ENCODE measurements at regions not wholly inside any gene's neighbourhood (a gene's known extent, or its start where the extent isn't known, plus 50 kb on each side); places are given as distances from the start of the nearest gene placed in this dataset.

DNA sequence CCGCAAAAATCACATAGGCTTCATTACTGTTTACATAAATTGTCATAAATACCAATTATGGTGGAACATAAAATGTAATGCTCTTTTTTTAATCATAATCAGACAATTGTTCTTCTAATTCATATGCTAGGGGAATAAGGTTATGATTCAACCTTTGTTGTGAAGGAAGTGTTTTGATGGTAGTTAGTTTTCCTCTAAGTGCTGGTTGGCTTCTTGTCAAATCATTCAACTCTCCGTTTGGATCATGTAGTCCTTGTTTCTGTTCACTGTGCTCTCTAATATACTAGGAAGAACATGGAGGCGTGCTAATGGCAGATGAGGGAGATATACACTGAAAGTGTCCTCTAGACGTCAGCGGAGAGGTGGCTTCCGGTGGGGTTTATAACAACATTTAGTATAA is 1938.0 kb upstream of the PIK3C3 start:
- TF ChIP-seq POLR2AphosphoS5 (IDR thresholded peaks at IDR 0.05) = no peak
- no peak for TF ChIP-seq POLR2A (IDR thresholded peaks at IDR 0.05)
- no peak for TF ChIP-seq EP300 (IDR thresholded peaks at IDR 0.05)
- TF ChIP-seq, protein P1, sequence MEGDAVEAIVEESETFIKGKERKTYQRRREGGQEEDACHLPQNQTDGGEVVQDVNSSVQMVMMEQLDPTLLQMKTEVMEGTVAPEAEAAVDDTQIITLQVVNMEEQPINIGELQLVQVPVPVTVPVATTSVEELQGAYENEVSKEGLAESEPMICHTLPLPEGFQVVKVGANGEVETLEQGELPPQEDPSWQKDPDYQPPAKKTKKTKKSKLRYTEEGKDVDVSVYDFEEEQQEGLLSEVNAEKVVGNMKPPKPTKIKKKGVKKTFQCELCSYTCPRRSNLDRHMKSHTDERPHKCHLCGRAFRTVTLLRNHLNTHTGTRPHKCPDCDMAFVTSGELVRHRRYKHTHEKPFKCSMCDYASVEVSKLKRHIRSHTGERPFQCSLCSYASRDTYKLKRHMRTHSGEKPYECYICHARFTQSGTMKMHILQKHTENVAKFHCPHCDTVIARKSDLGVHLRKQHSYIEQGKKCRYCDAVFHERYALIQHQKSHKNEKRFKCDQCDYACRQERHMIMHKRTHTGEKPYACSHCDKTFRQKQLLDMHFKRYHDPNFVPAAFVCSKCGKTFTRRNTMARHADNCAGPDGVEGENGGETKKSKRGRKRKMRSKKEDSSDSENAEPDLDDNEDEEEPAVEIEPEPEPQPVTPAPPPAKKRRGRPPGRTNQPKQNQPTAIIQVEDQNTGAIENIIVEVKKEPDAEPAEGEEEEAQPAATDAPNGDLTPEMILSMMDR (IDR thresholded peaks at IDR 0.05) = no peak
- H3K36me3 ChIP-seq = no peaks in the 10 kb centered on the region
- ATAC-seq (ENCODE audit: low FRiP score in 2 of 2) (no peak), DNase-seq (no peak)
- WGBS, 2 donors = 85 to 88% methylated on average over 6 of the region's 6 CpGs
- H3K4me1 ChIP-seq = no peaks in the 10 kb centered on the region
- no peak overlapping the region for H3K27ac ChIP-seq
- no peak overlapping the region for H3K4me3 ChIP-seq
- H3K9me3 ChIP-seq = no peaks in the 10 kb centered on the region
- H3K27me3 ChIP-seq = no peaks in the 10 kb centered on the region

DNA sequence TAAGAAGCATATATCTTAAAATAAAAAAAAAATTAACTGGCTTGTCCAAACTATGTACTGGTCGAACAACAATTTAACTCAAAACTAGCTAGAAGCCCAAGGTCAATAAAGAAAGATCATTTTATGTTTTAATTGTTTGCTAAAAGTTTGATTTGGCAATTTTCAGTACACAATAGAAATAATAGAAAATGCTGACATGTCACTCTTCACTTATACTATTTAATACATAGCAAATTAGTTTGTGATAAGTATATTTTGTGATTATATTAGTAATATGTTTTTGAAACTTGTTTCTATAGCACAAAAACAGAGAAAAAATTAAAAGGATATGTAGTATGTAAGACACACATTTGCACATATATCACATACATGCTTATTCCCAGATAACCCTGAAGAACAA is 1938.6 kb upstream of the PIK3C3 start:
- ATAC-seq (ENCODE audit: low FRiP score in 2 of 2) = no peak
- no peaks in the 10 kb centered on the region for H3K36me3 ChIP-seq
- no peak overlapping the region for H3K4me3 ChIP-seq
- WGBS, 2 donors = 79 to 86% methylated on average over 1 of the region's 1 CpG
- no peak for DNase-seq
- H3K9me3 ChIP-seq = no peaks in the 10 kb centered on the region
- H3K4me1 ChIP-seq = no peaks in the 10 kb centered on the region
- no peaks in the 10 kb centered on the region for H3K27me3 ChIP-seq
- H3K27ac ChIP-seq = no peak overlapping the region
- TF ChIP-seq POLR2A (IDR thresholded peaks at IDR 0.05) = no peak
- no peak for TF ChIP-seq EP300 (IDR thresholded peaks at IDR 0.05)
- TF ChIP-seq, protein P1 (IDR thresholded peaks at IDR 0.05) = no peak
- TF ChIP-seq POLR2AphosphoS5 (IDR thresholded peaks at IDR 0.05) = no peak

DNA sequence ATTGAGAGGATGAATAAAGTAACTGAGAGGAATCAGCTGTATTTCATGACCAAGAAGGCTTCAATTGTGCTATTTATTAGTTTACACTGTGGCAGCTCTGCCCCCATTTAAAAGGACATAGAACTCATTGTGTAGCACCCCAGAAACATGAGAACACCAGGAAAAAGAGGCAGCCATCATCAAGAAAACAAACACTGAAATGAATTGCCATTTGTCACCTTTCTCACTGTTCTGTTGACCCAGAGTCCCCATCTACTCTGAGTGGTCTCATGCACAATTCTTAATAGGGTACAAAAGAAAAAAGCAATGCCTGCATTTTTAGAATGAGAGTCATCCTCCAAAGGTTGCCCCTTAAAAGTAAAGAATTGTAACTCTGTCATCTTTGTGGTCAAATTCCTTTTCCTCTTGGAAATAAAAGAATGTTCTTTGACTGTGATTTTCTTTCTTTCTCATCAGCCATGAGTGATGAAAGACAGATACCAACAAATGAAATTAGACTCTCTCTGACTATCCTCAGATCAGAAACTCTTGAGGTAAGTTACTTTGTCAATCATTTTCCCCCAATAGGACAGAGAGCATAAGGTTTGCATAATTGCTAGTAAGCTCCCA is 1941.9 kb upstream of the PIK3C3 start:
- TF ChIP-seq, protein P1 (IDR thresholded peaks at IDR 0.05) = no peak
- H3K36me3 ChIP-seq = no peaks in the 10 kb centered on the region
- no peaks in the 10 kb centered on the region for H3K9me3 ChIP-seq
- no peaks in the 10 kb centered on the region for H3K4me1 ChIP-seq
- H3K27me3 ChIP-seq = no peaks in the 10 kb centered on the region
- no peak overlapping the region for H3K4me3 ChIP-seq
- ATAC-seq (ENCODE audit: low FRiP score in 2 of 2) (no peak), DNase-seq (no peak)
- H3K27ac ChIP-seq = no peak overlapping the region

DNA sequence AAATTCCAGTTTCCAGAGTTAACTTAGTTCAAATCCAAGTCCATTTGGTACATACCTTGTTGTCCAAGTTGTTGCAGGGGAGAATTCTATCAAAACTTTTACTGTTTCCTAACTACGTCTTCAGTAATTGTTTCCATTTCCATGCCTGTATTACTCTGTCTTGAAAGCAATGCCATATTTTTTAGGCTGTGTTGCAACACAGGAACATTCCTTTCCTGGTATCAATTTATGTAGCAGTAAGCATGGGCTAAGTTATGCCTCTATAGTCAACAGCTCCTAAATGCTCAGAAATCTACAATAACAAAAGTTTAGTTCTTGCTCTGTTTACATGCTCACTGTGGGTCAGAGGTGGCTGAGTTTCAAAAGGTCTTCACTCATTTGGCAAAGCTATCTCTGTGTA is 1943.8 kb upstream of the PIK3C3 start:
- Histone ChIP-seq H3K4me3 (no peak overlapping the region), H3K36me3 (no peaks in the 10 kb centered on the region), H3K9me3 (no peaks in the 10 kb centered on the region), H3K4me1 (no peaks in the 10 kb centered on the region), H3K27me3 (no peaks in the 10 kb centered on the region), H3K27ac (no peak overlapping the region)
- no peak for TF ChIP-seq EP300 (IDR thresholded peaks at IDR 0.05)
- TF ChIP-seq, protein P1 (IDR thresholded peaks at IDR 0.05) = no peak
- DNase-seq = no peak
- ATAC-seq (ENCODE audit: low FRiP score in 2 of 2) = no peak
- WGBS, 2 donors = 88 to 91% methylated on average over 1 of the region's 1 CpG

DNA sequence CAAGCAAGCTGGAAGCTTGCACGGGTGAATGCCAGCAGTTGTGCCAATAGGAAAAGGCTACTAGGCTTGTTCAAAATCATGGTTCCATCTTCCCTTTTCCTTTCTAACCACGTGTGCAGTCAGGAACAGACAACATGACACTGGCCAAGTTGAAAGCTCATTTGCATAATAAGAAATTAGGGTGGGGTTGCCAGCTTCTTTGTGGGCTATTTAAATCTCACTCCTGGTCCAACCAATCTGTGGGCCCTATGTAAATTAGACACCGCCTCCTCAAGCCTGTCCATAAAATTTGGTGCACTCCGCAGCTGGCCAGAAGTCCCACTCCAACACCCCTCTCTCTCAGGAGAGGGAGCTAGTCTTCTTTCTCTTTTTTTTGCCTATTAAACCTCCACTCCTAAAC is 1948.4 kb upstream of the PIK3C3 start:
- H3K4me1 ChIP-seq = no peaks in the 10 kb centered on the region
- H3K9me3 ChIP-seq = no peaks in the 10 kb centered on the region
- no peaks in the 10 kb centered on the region for H3K27me3 ChIP-seq
- no peak for TF ChIP-seq EP300 (IDR thresholded peaks at IDR 0.05)
- TF ChIP-seq, protein P1 (IDR thresholded peaks at IDR 0.05) = no peak
- no peak for TF ChIP-seq POLR2AphosphoS5 (IDR thresholded peaks at IDR 0.05)
- no peak for TF ChIP-seq POLR2A (IDR thresholded peaks at IDR 0.05)
- ATAC-seq (ENCODE audit: low FRiP score in 2 of 2) = no peak
- no peaks in the 10 kb centered on the region for H3K36me3 ChIP-seq
- no peak for DNase-seq
- H3K27ac ChIP-seq = no peak overlapping the region
- WGBS, 2 donors = 69 to 73% methylated on average over 4 of the region's 4 CpGs
- no peak overlapping the region for H3K4me3 ChIP-seq
